ENCODE measurements at regions not wholly inside any gene's neighbourhood (a gene's known extent, or its start where the extent isn't known, plus 50 kb on each side); places are given as distances from the start of the nearest gene placed in this dataset.

DNA sequence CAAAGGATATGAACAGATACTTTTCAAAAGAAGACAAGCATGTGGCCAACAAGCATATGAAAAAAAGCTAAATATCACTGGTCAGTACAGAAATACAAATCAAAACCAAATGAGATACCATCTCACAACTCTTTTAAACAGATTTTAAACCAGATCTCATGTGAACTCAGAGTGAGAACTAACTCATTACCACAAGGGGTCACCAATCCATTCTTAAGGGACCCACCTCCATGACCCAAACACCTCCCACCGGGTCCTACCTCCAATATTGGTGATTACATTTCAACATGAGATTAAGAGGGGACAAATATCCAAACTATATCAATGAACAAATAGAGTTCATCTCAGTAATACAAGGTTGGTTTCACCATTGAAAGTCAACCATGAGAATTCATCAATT lies 319.8 kb upstream of the GULP1 start:
- DNase-seq (ENCODE audit: low read depth) = no peak
- H3K4me3 ChIP-seq (ENCODE audit: low read length) = no peak overlapping the region
- TF ChIP-seq, protein P1, sequence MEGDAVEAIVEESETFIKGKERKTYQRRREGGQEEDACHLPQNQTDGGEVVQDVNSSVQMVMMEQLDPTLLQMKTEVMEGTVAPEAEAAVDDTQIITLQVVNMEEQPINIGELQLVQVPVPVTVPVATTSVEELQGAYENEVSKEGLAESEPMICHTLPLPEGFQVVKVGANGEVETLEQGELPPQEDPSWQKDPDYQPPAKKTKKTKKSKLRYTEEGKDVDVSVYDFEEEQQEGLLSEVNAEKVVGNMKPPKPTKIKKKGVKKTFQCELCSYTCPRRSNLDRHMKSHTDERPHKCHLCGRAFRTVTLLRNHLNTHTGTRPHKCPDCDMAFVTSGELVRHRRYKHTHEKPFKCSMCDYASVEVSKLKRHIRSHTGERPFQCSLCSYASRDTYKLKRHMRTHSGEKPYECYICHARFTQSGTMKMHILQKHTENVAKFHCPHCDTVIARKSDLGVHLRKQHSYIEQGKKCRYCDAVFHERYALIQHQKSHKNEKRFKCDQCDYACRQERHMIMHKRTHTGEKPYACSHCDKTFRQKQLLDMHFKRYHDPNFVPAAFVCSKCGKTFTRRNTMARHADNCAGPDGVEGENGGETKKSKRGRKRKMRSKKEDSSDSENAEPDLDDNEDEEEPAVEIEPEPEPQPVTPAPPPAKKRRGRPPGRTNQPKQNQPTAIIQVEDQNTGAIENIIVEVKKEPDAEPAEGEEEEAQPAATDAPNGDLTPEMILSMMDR (IDR thresholded peaks at IDR 0.05; ENCODE audit: insufficient read depth, low read depth, low read length, missing control alignments) = no peak

DNA sequence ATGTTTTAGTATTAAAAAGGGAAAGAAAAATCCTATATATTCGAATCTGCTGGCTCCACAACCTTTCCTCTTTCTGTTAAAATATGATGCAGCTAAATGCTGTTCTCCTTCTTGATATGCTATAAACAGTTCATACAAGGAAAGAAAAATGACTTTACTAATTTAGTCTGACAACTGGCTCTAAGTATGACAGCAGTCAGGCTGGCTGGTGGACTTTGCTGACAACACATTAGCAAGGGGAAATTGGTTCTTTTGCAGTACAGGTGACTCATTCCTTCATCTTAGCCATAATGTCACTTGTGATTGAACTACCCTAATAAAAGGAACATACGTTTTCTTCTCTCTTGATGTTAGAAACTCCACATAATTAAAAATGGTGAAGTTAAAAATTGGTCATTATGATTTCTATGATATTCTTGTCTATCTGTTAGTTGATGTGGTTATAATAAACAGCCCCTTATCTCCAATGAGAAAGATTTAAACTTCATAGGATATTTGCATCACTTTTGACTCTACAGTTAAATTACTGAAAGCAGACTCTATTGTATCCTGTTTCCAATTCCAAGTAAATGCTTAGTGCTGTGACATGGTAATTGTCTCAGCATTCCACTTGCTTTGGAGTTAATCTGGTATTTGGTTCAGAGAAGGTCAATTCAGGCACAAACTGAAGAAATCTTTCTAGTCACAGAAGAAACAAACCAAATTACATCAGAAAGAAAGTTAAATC lies 315.3 kb upstream of the GULP1 start:
- no peak overlapping the region for H3K4me3 ChIP-seq (ENCODE audit: low read length)
- DNase-seq (ENCODE audit: low read depth) = peak; percentile 36
- TF ChIP-seq, protein P1 (IDR thresholded peaks at IDR 0.05; ENCODE audit: insufficient read depth, low read depth, low read length, missing control alignments) = no peak

DNA sequence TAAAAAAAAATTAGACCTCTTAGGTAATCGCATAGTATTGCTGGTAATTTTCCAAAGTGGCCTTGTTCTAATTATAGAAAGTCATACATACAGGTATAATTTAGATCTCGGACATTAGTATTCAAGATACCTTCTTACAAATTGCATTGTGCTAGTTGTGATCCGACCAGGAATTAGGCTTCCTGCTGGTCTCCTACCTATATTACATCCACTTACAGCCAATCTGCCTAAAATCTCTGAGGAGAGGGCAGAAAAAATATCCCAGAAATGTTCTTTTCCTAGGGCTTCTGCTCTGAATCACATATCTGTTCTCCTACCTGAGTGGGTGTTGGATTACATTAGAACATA lies 314.7 kb upstream of the GULP1 start:
- TF ChIP-seq, protein P1 (IDR thresholded peaks at IDR 0.05; ENCODE audit: insufficient read depth, low read depth, low read length, missing control alignments) = no peak
- no peak for DNase-seq (ENCODE audit: low read depth)
- H3K4me3 ChIP-seq (ENCODE audit: low read length) = no peak overlapping the region

DNA sequence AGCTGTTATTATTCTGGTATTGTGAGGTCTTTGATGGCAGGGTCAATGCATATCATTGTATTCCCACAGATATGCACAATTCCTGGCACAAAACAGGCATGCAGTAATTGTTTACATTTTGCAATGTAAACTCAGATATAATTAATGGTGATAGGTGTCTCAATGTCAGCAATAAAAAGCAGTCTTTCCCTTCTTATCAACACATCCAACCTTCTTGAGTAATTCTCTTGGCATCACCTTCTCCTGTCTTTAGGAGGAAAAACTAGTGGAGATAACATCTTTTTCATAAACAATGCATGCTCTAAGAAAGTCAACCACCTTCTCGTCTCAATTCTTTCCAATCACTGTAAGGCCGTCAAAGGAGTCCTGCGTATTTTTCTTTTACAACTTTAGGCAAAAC lies 313.3 kb upstream of the GULP1 start:
- H3K4me3 ChIP-seq (ENCODE audit: low read length) = no peak overlapping the region
- DNase-seq (ENCODE audit: low read depth) = no peak
- TF ChIP-seq, protein P1 (IDR thresholded peaks at IDR 0.05; ENCODE audit: insufficient read depth, low read depth, low read length, missing control alignments) = no peak

DNA sequence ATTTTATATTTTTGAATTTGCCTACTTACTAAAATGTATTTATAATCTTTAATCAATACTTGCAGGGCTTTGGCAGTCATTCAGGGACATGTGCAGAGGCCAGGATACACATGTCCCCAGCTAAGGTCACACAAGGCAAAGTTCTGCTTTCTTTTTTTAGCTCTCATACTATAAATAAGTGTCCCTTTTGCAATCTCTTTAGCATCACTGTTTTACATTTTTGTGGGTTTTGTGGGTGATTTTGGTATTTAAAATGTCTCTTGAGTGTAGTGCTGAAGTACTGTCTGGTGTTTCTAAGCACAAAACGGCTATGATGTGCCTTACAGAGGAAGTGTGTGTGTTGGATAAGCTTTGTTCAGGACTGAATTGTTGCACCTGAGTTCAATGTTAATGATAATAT lies 309.0 kb upstream of the GULP1 start:
- no peak for DNase-seq (ENCODE audit: low read depth)
- H3K4me3 ChIP-seq (ENCODE audit: low read length) = no peak overlapping the region
- TF ChIP-seq, protein P1 (IDR thresholded peaks at IDR 0.05; ENCODE audit: insufficient read depth, low read depth, low read length, missing control alignments) = no peak

DNA sequence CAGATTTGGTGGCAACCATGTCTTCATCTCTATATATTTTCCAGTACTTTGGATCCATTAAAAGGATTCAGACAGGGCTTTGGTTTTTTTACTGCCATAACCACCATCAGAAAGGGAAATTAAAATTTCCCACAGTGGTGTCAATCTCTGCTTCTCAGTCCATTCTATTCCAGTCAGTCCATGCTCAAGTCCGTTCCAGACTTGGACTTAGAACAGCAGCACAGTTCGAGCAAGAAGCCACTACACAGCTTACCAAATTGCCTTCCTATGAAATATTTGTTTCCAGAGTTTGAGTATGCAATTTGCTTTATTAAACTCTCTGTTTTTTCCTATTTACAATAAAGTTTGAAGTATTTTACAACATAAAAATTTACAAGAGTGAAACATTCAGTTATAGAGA lies 306.5 kb upstream of the GULP1 start:
- H3K4me3 ChIP-seq (ENCODE audit: low read length) = no peak overlapping the region
- no peak for DNase-seq (ENCODE audit: low read depth)
- TF ChIP-seq, protein P1 (IDR thresholded peaks at IDR 0.05; ENCODE audit: insufficient read depth, low read depth, low read length, missing control alignments) = no peak

DNA sequence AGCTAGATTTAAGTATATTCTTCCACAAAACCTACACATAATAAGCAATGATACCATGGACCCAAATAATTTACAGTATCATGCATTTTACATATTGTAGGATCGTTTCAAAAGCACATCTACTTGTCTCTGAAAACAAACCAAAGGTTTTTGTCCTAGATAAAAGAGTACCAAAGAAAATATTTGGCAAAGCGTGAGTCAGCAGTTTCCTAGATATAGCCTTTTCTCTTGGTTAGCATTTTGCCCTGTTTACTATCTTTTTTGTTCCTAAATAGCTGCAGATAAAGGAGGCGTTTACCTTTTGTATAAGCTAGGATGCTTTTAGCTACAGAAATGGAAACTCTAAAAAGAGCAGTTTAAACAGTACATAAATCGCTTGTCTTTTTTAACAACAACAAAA lies 305.8 kb upstream of the GULP1 start:
- no peak for DNase-seq (ENCODE audit: low read depth)
- TF ChIP-seq, protein P1 (IDR thresholded peaks at IDR 0.05; ENCODE audit: insufficient read depth, low read depth, low read length, missing control alignments) = no peak
- no peak overlapping the region for H3K4me3 ChIP-seq (ENCODE audit: low read length)
